CD4-positive, alpha-beta T cell treated with Interleukin-12 subunit alpha and Interleukin-12 subunit beta, for 1 hour (primary cell): ENCODE measurements at regions not wholly inside any gene's neighbourhood (a gene's known extent, or its start where the extent isn't known, plus 50 kb on each side); places are given as distances from the start of the nearest gene placed in this dataset.

Source experiments
- DNase-seq: peaks from one replicate; pipeline ENCODE4 v3.0.0-alpha.2; 2020

- DNase-seq: no peak
Observed at GRCh38 chr2:23293731-23294130, 91.2 kb upstream of the KLHL29 start.

GRCh38 chr2:23294238-23294637 lies 90.7 kb upstream of the KLHL29 start:
- DNase-seq: no peak

- no peak for DNase-seq
Observed at GRCh38 chr2:23296691-23297090, 88.3 kb upstream of the KLHL29 start.

DNA sequence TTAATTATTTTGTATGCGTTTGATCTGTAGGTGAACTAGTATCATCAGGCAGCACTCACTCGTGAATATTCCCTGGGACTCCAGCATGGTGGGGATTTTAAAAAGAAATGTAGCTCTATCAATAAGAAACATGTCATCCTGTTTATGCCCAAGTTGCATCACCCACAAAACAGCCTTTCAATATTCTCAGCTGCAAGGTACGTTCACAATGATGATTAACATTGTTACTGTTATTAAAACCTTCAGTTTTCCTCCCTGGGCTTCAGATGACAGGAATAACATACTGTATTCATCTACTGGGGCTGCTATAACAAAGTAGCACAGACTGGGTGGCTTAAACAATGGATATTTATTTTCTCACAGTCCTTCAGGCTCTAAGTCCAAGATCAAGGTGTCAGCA lies 87.9 kb upstream of the KLHL29 start:
- no peak for DNase-seq

- DNase-seq: no peak
Observed at GRCh38 chr2:23298551-23298950, 86.4 kb upstream of the KLHL29 start.

GRCh38 chr2:23299476-23300195 lies 85.3 kb upstream of the KLHL29 start:
- DNase-seq: no peak

DNA sequence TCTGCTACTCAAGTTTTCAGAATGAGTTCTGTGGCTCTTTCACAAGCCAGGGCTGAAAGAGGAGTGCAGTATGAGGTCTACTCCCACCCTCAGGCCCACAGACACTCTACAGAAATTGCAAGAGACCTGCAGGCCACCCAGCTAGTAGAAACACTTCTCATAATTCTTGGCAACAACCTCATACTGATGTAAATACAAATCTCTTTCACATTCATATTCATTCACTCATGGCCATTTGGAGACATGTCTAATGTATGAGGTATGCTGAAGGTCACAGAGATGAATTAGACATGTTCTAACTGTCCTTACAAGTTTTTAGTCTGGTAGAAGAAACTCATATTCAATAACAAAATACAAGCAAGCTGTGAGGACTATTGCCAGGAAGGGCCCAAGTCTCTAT lies 83.8 kb upstream of the KLHL29 start:
- DNase-seq: no peak

GRCh38 chr2:23302591-23302990 lies 82.4 kb upstream of the KLHL29 start:
- no peak for DNase-seq

- DNase-seq: no peak
Observed at GRCh38 chr2:23306401-23306800, 78.6 kb upstream of the KLHL29 start.

DNA sequence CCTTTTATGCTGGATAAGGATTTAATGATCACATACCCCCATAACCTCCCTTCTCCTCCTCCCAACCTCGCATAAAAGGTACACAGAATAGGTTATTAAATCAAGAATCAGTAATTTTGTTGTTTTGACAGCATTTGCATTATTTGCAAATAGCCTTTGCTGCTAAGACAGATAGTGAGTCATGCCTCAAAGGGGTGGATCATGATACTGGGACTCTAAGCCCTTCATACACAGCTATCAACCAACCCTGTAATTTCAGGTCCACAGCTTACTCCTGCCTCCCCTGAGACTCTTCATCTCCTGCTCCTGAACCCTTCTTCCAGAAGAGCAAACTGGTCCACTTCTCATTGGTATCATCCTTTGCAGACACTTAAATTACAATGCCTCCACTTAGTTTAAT lies 73.8 kb upstream of the KLHL29 start:
- no peak for DNase-seq

GRCh38 chr2:23312996-23313606 lies 71.9 kb upstream of the KLHL29 start:
- DNase-seq: no peak

DNA sequence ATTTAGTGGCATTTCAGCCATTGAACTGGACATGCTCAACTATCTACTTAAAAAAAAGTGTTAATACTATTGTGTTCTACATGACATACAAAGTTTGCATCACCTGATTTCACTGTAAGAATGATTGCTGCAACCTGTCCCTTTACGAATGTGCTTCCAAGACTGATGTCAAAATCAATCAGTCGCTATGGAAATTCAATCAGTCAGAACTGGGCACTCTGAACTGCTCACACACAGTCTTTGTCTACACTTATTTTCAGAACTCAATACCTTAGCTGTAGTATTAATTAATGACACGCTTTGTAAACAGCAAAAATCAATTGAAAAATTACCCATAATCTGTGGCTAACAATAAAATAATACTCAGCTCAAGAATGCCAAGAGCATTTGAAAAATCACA lies 70.3 kb upstream of the KLHL29 start:
- DNase-seq: no peak

DNA sequence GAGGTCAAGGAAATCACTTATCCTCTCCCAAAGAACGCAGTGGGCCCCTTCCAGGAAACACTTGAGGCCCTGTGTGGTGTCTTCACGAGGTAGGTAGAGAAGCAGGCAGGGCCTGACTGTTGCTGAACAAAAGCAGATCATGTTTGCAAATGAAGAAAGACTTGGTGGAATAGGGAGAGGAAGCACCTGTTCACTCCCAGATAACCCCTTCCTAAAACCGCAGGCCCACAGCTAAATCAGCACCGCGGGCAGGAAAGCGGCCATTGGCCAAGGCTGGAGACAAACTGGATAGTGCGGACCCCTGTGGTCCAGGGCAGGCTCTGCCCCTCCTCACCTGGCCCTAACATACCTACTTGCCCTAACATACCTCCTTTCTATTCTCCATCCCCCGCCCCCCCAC lies 64.9 kb upstream of the KLHL29 start:
- DNase-seq: no peak

- DNase-seq: no peak
Observed at GRCh38 chr2:23321751-23322150, 63.2 kb upstream of the KLHL29 start.

DNA sequence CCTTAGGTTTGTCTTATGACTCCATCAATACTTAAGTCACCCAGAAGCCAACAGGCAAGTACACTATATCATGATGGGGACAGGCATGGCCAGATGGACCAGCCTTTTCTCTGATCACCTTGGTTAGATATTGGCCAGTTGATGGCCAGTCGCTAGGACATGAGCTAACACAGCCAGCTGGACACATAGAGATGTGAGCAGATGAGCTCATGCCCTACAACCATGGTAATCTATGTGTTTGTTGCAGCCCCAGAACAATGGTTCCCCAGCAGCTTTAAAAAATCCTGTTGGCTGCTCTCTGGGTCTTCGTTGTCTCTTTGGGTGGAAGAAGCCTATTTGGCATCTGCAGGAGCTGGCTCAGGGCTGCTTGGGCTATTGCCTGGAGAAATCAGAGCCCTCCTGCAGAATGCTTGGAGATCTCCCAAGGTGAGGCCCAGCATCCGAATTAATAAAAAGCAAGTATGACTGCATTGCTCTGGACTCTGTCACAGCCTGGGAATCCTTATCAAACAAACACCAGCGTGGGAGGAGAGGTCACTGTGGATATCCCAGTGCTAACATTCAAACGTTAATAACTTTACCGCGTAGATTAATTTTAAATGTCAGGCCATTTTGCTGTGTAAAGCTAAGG lies 62.3 kb upstream of the KLHL29 start:
- no peak for DNase-seq

DNA sequence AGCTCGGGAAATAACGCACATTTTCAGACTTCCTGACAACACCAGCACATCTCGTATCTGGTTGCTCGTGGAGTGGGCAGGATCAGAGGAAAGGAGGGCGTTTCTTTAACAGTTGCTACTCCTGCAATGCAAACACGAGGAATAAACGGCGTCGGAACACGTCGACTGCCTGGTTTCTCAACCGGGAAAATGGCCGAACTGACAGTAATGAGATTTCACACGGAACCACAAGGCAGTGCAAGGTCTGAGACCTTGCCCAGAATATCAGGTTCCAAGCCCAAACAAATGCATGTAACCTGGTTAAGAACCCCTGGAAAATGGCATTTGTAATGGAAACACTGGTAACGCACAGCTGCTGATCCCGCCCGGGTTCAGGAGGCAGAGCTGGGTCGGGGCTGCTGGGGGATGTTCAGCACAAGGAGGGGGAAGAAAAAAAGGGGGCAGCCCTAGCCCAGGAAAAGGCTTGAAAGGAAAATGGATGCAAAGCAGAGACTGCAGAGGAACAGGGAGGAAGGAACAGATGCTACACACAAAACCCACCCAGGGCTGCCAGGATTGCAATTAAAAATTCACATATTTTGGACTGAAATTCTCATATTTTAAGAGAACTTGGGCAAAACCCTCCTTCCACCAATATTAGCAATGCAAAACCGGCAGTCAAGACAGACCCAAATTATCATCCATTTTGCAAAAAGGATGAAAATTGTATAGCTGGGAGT lies 61.6 kb upstream of the KLHL29 start:
- no peak for DNase-seq

GRCh38 chr2:23323917-23324680 lies 60.9 kb upstream of the KLHL29 start:
- no peak for DNase-seq

GRCh38 chr2:23326330-23326729 lies 58.6 kb upstream of the KLHL29 start:
- no peak for DNase-seq

GRCh38 chr2:23327416-23327815 lies 57.6 kb upstream of the KLHL29 start:
- DNase-seq: no peak

DNA sequence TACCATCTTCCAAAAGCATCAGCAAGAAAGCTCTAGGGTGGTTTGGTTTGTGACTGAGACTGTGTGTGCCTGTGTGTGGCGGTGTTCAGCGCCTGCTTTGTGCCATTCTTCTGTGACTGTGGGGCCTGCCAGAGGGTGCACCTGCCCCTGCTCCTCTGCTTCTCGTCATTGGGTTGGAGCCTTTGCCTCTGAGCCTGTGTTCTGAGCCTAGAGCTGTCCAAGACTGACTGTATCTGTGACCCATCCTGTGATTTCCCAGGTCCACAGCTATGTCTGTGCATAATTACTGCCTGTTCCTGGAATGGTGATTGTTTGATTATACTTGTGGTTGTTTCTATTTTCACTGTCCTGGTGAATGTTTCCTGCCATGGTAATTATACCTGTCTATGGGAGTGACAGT lies 57.1 kb upstream of the KLHL29 start:
- no peak for DNase-seq

GRCh38 chr2:23330214-23330613 lies 54.8 kb upstream of the KLHL29 start:
- no peak for DNase-seq
